ENCODE measurements at regions not wholly inside any gene's neighbourhood (a gene's known extent, or its start where the extent isn't known, plus 50 kb on each side); places are given as distances from the start of the nearest gene placed in this dataset.

GRCh38 chr4:11632025-11632424, 203.3 kb upstream of the HS3ST1 start:
- Histone ChIP-seq H3K27me3 (ENCODE audit: insufficient read depth, low read depth, severe bottlenecking) (no peaks in the 10 kb centered on the region), H3K9me3 (ENCODE audit: severe bottlenecking) (no peaks in the 10 kb centered on the region), H3K36me3 (no peaks in the 10 kb centered on the region), H3K27ac (no peak overlapping the region), H3K4me3 (ENCODE audit: low read depth, low read length) (no peak overlapping the region)
- no peak for TF ChIP-seq CTCF (IDR thresholded peaks at IDR 0.05; ENCODE audit: low read depth, low read length)
- no peak for DNase-seq

DNA sequence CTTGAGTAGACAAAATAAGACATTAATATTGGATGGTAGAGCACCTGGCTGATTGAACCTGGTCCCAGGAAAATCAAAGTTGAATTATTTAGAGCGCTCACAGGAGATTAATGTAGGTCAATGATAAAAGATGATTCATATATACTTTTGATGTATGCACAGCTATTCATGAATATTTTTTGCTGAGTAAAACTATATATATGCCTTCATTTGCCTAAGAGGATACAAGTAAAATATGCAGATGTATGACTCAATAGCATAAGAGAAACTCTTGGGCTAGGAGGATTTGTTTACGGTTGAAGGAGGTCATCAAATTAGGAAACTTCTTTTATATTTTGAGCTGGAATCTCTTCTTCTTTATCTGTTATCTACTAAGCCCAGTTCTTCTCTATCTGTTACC, 202.7 kb upstream of the HS3ST1 start:
- H3K9me3 ChIP-seq (ENCODE audit: severe bottlenecking), result no peaks in the 10 kb centered on the region
- no peaks in the 10 kb centered on the region for H3K36me3 ChIP-seq
- no peak for DNase-seq
- H3K4me3 ChIP-seq (ENCODE audit: low read depth, low read length), result no peak overlapping the region
- no peaks in the 10 kb centered on the region for H3K27me3 ChIP-seq (ENCODE audit: insufficient read depth, low read depth, severe bottlenecking)
- no peak for TF ChIP-seq CTCF (IDR thresholded peaks at IDR 0.05; ENCODE audit: low read depth, low read length)
- H3K27ac ChIP-seq, result no peak overlapping the region

GRCh38 chr4:11628093-11628725, 199.5 kb upstream of the HS3ST1 start:
- no peak overlapping the region for H3K27ac ChIP-seq
- TF ChIP-seq CTCF (IDR thresholded peaks at IDR 0.05; ENCODE audit: low read depth, low read length), result no peak
- no peaks in the 10 kb centered on the region for H3K9me3 ChIP-seq (ENCODE audit: severe bottlenecking)
- no peaks in the 10 kb centered on the region for H3K36me3 ChIP-seq
- H3K4me3 ChIP-seq (ENCODE audit: low read depth, low read length), result no peak overlapping the region
- DNase-seq, result no peak
- H3K27me3 ChIP-seq (ENCODE audit: insufficient read depth, low read depth, severe bottlenecking), result no peaks in the 10 kb centered on the region

GRCh38 chr4:11626066-11626465, 197.4 kb upstream of the HS3ST1 start:
- Histone ChIP-seq H3K4me3 (ENCODE audit: low read depth, low read length) (no peak overlapping the region), H3K27ac (no peak overlapping the region)
- no peak for DNase-seq

DNA sequence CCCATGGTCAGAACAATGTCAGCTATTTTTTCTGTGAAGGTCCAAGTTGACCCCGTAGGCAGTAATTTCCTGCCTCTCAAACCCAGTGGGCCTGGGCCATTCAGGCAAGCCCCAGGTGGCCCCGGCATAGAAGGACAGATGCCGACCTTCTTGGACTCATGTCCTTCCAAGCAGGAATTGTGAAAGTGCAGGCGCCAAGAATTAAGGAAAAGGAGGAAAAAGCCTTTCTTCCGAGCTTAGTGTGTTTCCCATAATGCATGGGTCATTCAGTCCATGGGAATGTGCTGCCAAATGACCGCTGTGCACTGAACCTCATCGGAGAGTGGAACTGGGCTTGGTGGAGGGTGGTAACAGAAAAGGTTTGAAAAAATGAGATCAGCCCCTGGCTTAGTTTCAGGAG, 196.5 kb upstream of the HS3ST1 start:
- no peak for DNase-seq
- H3K4me3 ChIP-seq (ENCODE audit: low read depth, low read length), result no peak overlapping the region
- no peak overlapping the region for H3K27ac ChIP-seq
- H3K27me3 ChIP-seq (ENCODE audit: insufficient read depth, low read depth, severe bottlenecking), result no peaks in the 10 kb centered on the region
- H3K9me3 ChIP-seq (ENCODE audit: severe bottlenecking), result no peaks in the 10 kb centered on the region
- H3K36me3 ChIP-seq, result no peaks in the 10 kb centered on the region
- TF ChIP-seq CTCF (IDR thresholded peaks at IDR 0.05; ENCODE audit: low read depth, low read length), result no peak

More at GRCh38 chr4:11626066-11626465, 197.4 kb upstream of the HS3ST1 start:
- H3K27me3 ChIP-seq (ENCODE audit: insufficient read depth, low read depth, severe bottlenecking), result no peaks in the 10 kb centered on the region
- H3K36me3 ChIP-seq, result no peaks in the 10 kb centered on the region
- no peaks in the 10 kb centered on the region for H3K9me3 ChIP-seq (ENCODE audit: severe bottlenecking)
- no peak for TF ChIP-seq CTCF (IDR thresholded peaks at IDR 0.05; ENCODE audit: low read depth, low read length)

DNA sequence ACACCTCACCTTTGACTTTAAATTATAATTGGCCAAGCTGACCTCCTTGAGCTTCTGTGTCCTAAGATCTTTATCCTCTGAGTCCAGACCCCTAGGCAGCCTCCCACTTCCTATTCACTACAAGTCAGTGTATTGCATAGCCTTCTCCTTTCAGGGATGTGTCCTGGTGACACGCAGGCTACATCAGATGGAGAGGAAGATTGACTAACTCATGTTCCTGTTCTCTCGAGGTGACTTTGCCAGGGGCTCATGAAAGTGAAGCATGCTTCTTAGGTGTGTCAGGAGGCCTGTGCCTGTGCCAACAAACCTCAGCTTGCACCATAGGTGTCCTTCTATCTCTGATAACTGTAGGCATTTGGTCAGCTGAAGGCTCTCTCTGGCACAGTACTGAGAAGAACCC, 195.7 kb upstream of the HS3ST1 start:
- H3K36me3 ChIP-seq, result no peaks in the 10 kb centered on the region
- TF ChIP-seq CTCF (IDR thresholded peaks at IDR 0.05; ENCODE audit: low read depth, low read length), result no peak
- DNase-seq, result no peak
- no peak overlapping the region for H3K4me3 ChIP-seq (ENCODE audit: low read depth, low read length)
- H3K9me3 ChIP-seq (ENCODE audit: severe bottlenecking), result no peaks in the 10 kb centered on the region
- no peak overlapping the region for H3K27ac ChIP-seq
- H3K27me3 ChIP-seq (ENCODE audit: insufficient read depth, low read depth, severe bottlenecking), result no peaks in the 10 kb centered on the region
